ENCODE measurements at regions not wholly inside any gene's neighbourhood (a gene's known extent, or its start where the extent isn't known, plus 50 kb on each side); places are given as distances from the start of the nearest gene placed in this dataset.

- H3K36me3 ChIP-seq (ENCODE audit: control insufficient read depth in 5 of 5, insufficient read depth in 5 of 5, low read length in 5 of 5) = no peaks in the 10 kb centered on the region
- H3K9me3 ChIP-seq (ENCODE audit: control insufficient read depth in 5 of 5, low read length in 5 of 5) = no peaks in the 10 kb centered on the region
- H3K4me3 ChIP-seq (ENCODE audit: low read depth in 1 of 5, low read length in 5 of 5) = no peak overlapping the region
- no peak overlapping the region for H3K9ac ChIP-seq (ENCODE audit: low read length in 5 of 5)
- H3K4me1 ChIP-seq (ENCODE audit: control insufficient read depth in 5 of 5, insufficient read depth in 5 of 5, low read length in 5 of 5) = peaks cover 0 to under 1% (median 0%) of the 10 kb centered on the region in 5 donors
- H3K27me3 ChIP-seq (ENCODE audit: control insufficient read depth in 5 of 5, insufficient read depth in 4 of 5, low read length in 5 of 5) = no peaks in the 10 kb centered on the region
- no peak overlapping the region for H3K27ac ChIP-seq (ENCODE audit: low read depth, low read length)
Measured at GRCh38 chr21:35372201-35372600, 323.1 kb upstream of the RUNX1 start.

- Histone ChIP-seq H3K27me3 (ENCODE audit: control insufficient read depth in 5 of 5, insufficient read depth in 4 of 5, low read length in 5 of 5) (no peaks in the 10 kb centered on the region), H3K9ac (ENCODE audit: low read length in 5 of 5) (no peak overlapping the region), H3K9me3 (ENCODE audit: control insufficient read depth in 5 of 5, low read length in 5 of 5) (no peaks in the 10 kb centered on the region), H3K4me1 (ENCODE audit: control insufficient read depth in 5 of 5, insufficient read depth in 5 of 5, low read length in 5 of 5) (peaks cover 0 to 10% (median 0%) of the 10 kb centered on the region in 5 donors), H3K27ac (ENCODE audit: low read depth, low read length) (no peak overlapping the region), H3K36me3 (ENCODE audit: control insufficient read depth in 5 of 5, insufficient read depth in 5 of 5, low read length in 5 of 5) (no peaks in the 10 kb centered on the region), H3K4me3 (ENCODE audit: low read depth in 1 of 5, low read length in 5 of 5) (no peak overlapping the region)
Measured at GRCh38 chr21:35370671-35371070, 321.6 kb upstream of the RUNX1 start.

GRCh38 chr21:35370071-35370470, 321.0 kb upstream of the RUNX1 start:
- Histone ChIP-seq H3K27me3 (ENCODE audit: control insufficient read depth in 5 of 5, insufficient read depth in 4 of 5, low read length in 5 of 5) (no peaks in the 10 kb centered on the region), H3K9ac (ENCODE audit: low read length in 5 of 5) (no peak overlapping the region), H3K9me3 (ENCODE audit: control insufficient read depth in 5 of 5, low read length in 5 of 5) (no peaks in the 10 kb centered on the region), H3K4me3 (ENCODE audit: low read depth in 1 of 5, low read length in 5 of 5) (no peak overlapping the region), H3K4me1 (ENCODE audit: control insufficient read depth in 5 of 5, insufficient read depth in 5 of 5, low read length in 5 of 5) (peaks cover 0 to 10% (median 0%) of the 10 kb centered on the region in 5 donors), H3K36me3 (ENCODE audit: control insufficient read depth in 5 of 5, insufficient read depth in 5 of 5, low read length in 5 of 5) (no peaks in the 10 kb centered on the region), H3K27ac (ENCODE audit: low read depth, low read length) (no peak overlapping the region)

- peaks cover 0 to 10% (median 0%) of the 10 kb centered on the region in 5 donors for H3K4me1 ChIP-seq (ENCODE audit: control insufficient read depth in 5 of 5, insufficient read depth in 5 of 5, low read length in 5 of 5)
- H3K27ac ChIP-seq (ENCODE audit: low read depth, low read length) = no peak overlapping the region
- H3K9me3 ChIP-seq (ENCODE audit: control insufficient read depth in 5 of 5, low read length in 5 of 5) = no peaks in the 10 kb centered on the region
- H3K9ac ChIP-seq (ENCODE audit: low read length in 5 of 5) = no peak overlapping the region
- H3K27me3 ChIP-seq (ENCODE audit: control insufficient read depth in 5 of 5, insufficient read depth in 4 of 5, low read length in 5 of 5) = no peaks in the 10 kb centered on the region
- H3K4me3 ChIP-seq (ENCODE audit: low read depth in 1 of 5, low read length in 5 of 5) = no peak overlapping the region
- H3K36me3 ChIP-seq (ENCODE audit: control insufficient read depth in 5 of 5, insufficient read depth in 5 of 5, low read length in 5 of 5) = no peaks in the 10 kb centered on the region
Measured at GRCh38 chr21:35368326-35368725, 319.2 kb upstream of the RUNX1 start.

GRCh38 chr21:35367553-35367952, 318.5 kb upstream of the RUNX1 start:
- no peaks in the 10 kb centered on the region for H3K27me3 ChIP-seq (ENCODE audit: control insufficient read depth in 5 of 5, insufficient read depth in 4 of 5, low read length in 5 of 5)
- H3K9me3 ChIP-seq (ENCODE audit: control insufficient read depth in 5 of 5, low read length in 5 of 5) = no peaks in the 10 kb centered on the region
- H3K36me3 ChIP-seq (ENCODE audit: control insufficient read depth in 5 of 5, insufficient read depth in 5 of 5, low read length in 5 of 5) = no peaks in the 10 kb centered on the region
- peaks cover 0 to 10% (median 0%) of the 10 kb centered on the region in 5 donors for H3K4me1 ChIP-seq (ENCODE audit: control insufficient read depth in 5 of 5, insufficient read depth in 5 of 5, low read length in 5 of 5)
- no peak overlapping the region for H3K9ac ChIP-seq (ENCODE audit: low read length in 5 of 5)
- no peak overlapping the region for H3K4me3 ChIP-seq (ENCODE audit: low read depth in 1 of 5, low read length in 5 of 5)
- no peak overlapping the region for H3K27ac ChIP-seq (ENCODE audit: low read depth, low read length)

GRCh38 chr21:35366394-35367080, 317.4 kb upstream of the RUNX1 start:
- Histone ChIP-seq H3K9me3 (ENCODE audit: control insufficient read depth in 5 of 5, low read length in 5 of 5) (no peaks in the 10 kb centered on the region), H3K9ac (ENCODE audit: low read length in 5 of 5) (peak overlapping the region in 1 of 5 donors; percentile 38), H3K27me3 (ENCODE audit: control insufficient read depth in 5 of 5, insufficient read depth in 4 of 5, low read length in 5 of 5) (no peaks in the 10 kb centered on the region), H3K36me3 (ENCODE audit: control insufficient read depth in 5 of 5, insufficient read depth in 5 of 5, low read length in 5 of 5) (no peaks in the 10 kb centered on the region), H3K4me1 (ENCODE audit: control insufficient read depth in 5 of 5, insufficient read depth in 5 of 5, low read length in 5 of 5) (peaks cover 0 to 14% (median 0%) of the 10 kb centered on the region in 5 donors), H3K27ac (ENCODE audit: low read depth, low read length) (peak overlapping the region; percentile 47), H3K4me3 (ENCODE audit: low read depth in 1 of 5, low read length in 5 of 5) (no peak overlapping the region)

GRCh38 chr21:35363458-35363857, 314.4 kb upstream of the RUNX1 start:
- Histone ChIP-seq H3K9me3 (ENCODE audit: control insufficient read depth in 5 of 5, low read length in 5 of 5) (no peaks in the 10 kb centered on the region), H3K4me1 (ENCODE audit: control insufficient read depth in 5 of 5, insufficient read depth in 5 of 5, low read length in 5 of 5) (peaks cover 0 to 19% (median 5%) of the 10 kb centered on the region in 5 donors), H3K4me3 (ENCODE audit: low read depth in 1 of 5, low read length in 5 of 5) (no peak overlapping the region), H3K27me3 (ENCODE audit: control insufficient read depth in 5 of 5, insufficient read depth in 4 of 5, low read length in 5 of 5) (no peaks in the 10 kb centered on the region), H3K9ac (ENCODE audit: low read length in 5 of 5) (no peak overlapping the region), H3K27ac (ENCODE audit: low read depth, low read length) (no peak overlapping the region), H3K36me3 (ENCODE audit: control insufficient read depth in 5 of 5, insufficient read depth in 5 of 5, low read length in 5 of 5) (no peaks in the 10 kb centered on the region)

- Histone ChIP-seq H3K4me1 (ENCODE audit: control insufficient read depth in 5 of 5, insufficient read depth in 5 of 5, low read length in 5 of 5) (peaks cover 0 to 16% (median 5%) of the 10 kb centered on the region in 5 donors), H3K36me3 (ENCODE audit: control insufficient read depth in 5 of 5, insufficient read depth in 5 of 5, low read length in 5 of 5) (no peaks in the 10 kb centered on the region), H3K27ac (ENCODE audit: low read depth, low read length) (no peak overlapping the region), H3K9me3 (ENCODE audit: control insufficient read depth in 5 of 5, low read length in 5 of 5) (no peaks in the 10 kb centered on the region), H3K9ac (ENCODE audit: low read length in 5 of 5) (no peak overlapping the region), H3K4me3 (ENCODE audit: low read depth in 1 of 5, low read length in 5 of 5) (no peak overlapping the region), H3K27me3 (ENCODE audit: control insufficient read depth in 5 of 5, insufficient read depth in 4 of 5, low read length in 5 of 5) (no peaks in the 10 kb centered on the region)
Measured at GRCh38 chr21:35361988-35362387, 312.9 kb upstream of the RUNX1 start.

- Histone ChIP-seq H3K4me1 (ENCODE audit: control insufficient read depth in 5 of 5, insufficient read depth in 5 of 5, low read length in 5 of 5) (peaks cover 0 to 11% (median 5%) of the 10 kb centered on the region in 5 donors), H3K9me3 (ENCODE audit: control insufficient read depth in 5 of 5, low read length in 5 of 5) (no peaks in the 10 kb centered on the region), H3K36me3 (ENCODE audit: control insufficient read depth in 5 of 5, insufficient read depth in 5 of 5, low read length in 5 of 5) (no peaks in the 10 kb centered on the region), H3K9ac (ENCODE audit: low read length in 5 of 5) (no peak overlapping the region), H3K4me3 (ENCODE audit: low read depth in 1 of 5, low read length in 5 of 5) (no peak overlapping the region), H3K27me3 (ENCODE audit: control insufficient read depth in 5 of 5, insufficient read depth in 4 of 5, low read length in 5 of 5) (no peaks in the 10 kb centered on the region), H3K27ac (ENCODE audit: low read depth, low read length) (no peak overlapping the region)
Measured at GRCh38 chr21:35360870-35361570, 311.9 kb upstream of the RUNX1 start.

GRCh38 chr21:35359076-35359475, 310.0 kb upstream of the RUNX1 start:
- Histone ChIP-seq H3K9me3 (ENCODE audit: control insufficient read depth in 5 of 5, low read length in 5 of 5) (no peaks in the 10 kb centered on the region), H3K4me1 (ENCODE audit: control insufficient read depth in 5 of 5, insufficient read depth in 5 of 5, low read length in 5 of 5) (peaks cover 0 to 11% (median 4%) of the 10 kb centered on the region in 5 donors), H3K9ac (ENCODE audit: low read length in 5 of 5) (no peak overlapping the region), H3K4me3 (ENCODE audit: low read depth in 1 of 5, low read length in 5 of 5) (no peak overlapping the region), H3K27me3 (ENCODE audit: control insufficient read depth in 5 of 5, insufficient read depth in 4 of 5, low read length in 5 of 5) (no peaks in the 10 kb centered on the region), H3K36me3 (ENCODE audit: control insufficient read depth in 5 of 5, insufficient read depth in 5 of 5, low read length in 5 of 5) (no peaks in the 10 kb centered on the region), H3K27ac (ENCODE audit: low read depth, low read length) (no peak overlapping the region)

All from subcutaneous abdominal adipose tissue (tissue), 5 donors.